NCI-H146 (cell line): ENCODE measurements at regions not wholly inside any gene's neighbourhood (a gene's known extent, or its start where the extent isn't known, plus 50 kb on each side); places are given as distances from the start of the nearest gene placed in this dataset.

Experiments used
- DNase-seq: peaks from one replicate; lab custom pipeline; 2025; lab: John Stamatoyannopoulos, UW

- DNase-seq: peak; percentile 8
Measured at GRCh38 chr10:127797339-127797738, 60.4 kb downstream of the FOXI2 start.

GRCh38 chr10:127798111-127798510 is 61.1 kb downstream of the FOXI2 start:
- no peak for DNase-seq

DNA sequence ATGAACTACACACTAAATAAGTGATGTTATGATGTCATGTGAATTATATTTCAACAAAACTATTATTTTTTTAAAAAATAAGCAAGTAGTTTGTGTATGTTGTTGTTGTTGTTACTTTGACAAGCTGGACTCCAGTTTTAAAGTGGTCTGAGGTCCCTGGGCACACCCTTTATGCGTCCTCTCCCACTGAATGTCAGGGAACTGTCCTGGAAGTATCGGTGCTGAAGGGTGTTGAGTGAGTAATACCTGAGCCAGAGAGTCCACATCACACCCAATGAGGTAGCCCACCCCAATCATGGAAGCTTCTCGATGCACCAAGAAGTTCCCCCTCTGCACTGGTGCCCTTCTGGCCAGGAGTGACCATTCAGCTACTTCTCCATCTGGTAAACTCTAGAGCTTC is 64.3 kb downstream of the FOXI2 start:
- DNase-seq: no peak

DNA sequence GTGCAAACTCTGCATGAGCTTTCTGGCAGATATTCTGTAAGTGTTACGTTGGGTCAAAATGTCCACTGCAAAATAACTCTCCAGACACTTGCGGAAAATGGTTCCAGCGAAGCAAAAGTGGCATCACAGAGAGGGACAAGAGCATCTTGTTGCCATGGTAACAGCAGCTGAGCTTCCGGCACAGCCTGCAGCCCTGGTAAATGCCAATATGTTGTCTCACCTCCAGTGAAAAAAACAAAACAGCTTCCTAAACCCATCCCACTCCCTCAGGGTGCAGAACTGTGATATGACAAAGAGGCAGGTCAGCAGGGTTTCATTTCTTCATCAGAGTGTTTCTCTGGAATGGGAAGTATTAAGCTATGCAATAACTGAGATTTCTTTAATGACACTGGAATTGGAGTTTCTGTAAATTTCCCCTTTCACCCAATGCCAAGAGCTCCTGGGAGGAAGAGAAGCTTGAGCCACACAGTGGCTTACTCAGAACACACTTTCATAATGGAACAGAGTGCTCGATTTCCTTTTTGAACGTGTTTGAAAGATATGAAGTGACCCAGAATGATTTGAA is 65.6 kb downstream of the FOXI2 start:
- DNase-seq: no peak

DNA sequence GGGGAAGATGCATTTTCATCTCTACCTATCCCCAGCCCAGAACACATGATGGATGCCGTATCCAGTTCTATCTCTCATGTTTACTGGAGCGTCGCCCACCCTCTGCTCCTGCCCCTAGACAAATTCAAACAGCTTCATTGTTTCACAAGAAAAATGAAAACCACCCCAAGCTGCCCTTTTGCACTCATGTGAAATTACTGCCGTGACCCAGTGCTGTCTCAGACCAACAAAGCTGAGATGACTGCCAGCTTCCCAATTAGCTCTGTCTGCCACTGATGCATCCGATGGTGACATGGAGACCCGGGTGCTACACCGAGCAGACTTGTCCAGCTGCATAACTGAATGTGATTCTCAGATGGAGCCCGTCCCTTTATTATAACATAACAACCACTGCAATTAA is 67.7 kb downstream of the FOXI2 start:
- no peak for DNase-seq

DNA sequence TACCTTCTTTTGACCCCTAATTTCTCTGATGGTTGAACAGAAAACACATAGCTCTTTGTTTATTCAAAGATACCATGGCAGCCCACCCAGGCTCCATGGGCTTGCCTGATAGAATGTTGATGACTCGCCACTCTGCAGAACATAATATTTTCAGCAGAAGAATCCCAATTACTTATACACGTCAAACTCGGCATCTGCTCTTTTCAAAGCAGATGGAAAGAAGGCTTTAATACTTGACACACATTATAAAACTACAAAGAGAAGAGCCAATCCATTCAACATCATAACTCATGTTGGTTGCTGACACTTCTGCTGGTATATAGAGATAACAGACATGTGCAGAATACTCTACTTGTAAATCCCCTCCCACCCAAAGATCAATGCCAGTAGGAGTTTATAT is 69.0 kb downstream of the FOXI2 start:
- DNase-seq: no peak

DNA sequence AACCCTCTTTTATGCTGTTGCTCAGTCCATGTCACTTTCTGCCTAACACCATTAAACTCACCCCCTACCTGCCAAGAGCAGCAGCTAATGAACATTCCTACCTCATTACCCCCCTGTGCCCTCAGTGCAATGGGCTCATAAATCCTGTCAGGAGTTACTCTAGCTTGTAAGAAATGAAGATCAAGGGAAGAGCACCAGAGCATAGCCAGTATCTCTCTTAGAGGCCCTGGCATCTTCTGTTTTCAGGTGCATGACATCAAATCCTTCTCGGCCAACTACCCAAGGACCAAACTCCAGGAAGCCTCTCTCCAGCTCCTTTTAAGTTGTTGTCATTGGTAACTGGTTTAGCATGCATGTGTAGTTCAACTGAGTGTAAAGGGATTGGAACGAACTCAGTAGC is 75.1 kb downstream of the FOXI2 start:
- DNase-seq: no peak

DNA sequence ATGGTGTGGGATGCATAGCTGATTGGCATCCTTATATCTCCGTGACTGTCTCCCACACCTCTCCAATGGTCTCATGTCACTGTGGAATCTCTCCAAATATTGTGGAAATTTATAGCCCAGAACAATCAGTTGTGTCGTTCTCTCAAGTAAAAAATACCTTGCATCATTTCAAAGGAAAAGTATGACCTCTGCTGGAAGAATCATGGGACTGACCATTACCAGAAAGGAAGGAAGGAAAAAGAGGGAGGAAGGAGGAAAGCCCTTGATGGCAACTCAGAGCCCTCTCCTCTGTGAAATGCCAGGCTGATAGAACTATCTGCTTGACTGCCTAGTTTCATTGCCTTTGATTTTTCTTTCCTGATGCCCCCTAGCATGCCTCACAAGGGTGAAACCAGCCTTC is 76.3 kb downstream of the FOXI2 start:
- DNase-seq: no peak

- no peak for DNase-seq
Measured at GRCh38 chr10:127815147-127815546, 77.6 kb downstream of the CLRN3 start.

DNA sequence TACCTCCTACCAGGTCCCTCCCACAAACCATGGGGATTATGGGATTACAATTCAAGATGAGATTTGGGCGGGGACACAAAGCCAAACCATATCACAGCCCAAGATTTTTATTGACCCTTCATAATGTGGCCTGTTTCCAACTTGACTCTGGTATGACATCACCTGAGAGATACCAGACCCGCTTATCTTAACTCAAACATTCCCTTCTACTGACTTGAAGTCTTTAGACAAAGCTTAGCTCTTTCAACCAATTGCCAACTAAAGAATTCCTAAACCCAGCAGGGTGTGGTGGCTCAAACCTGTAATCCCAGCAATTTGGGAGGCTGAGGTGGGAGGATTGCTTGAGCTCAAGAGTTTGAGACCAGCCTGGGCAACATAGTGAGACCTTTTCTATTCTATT is 67.9 kb downstream of the CLRN3 start:
- no peak for DNase-seq

GRCh38 chr10:127826154-127826725 is 66.5 kb downstream of the CLRN3 start:
- no peak for DNase-seq

GRCh38 chr10:127827354-127828140 is 65.2 kb downstream of the CLRN3 start:
- no peak for DNase-seq
